GM18873 (cell line): ENCODE measurements at regions not wholly inside any gene's neighbourhood (a gene's known extent, or its start where the extent isn't known, plus 50 kb on each side); places are given as distances from the start of the nearest gene placed in this dataset.
A peak's percentile ranks its signal among the peaks of the same experiment; 100 is the strongest.

Experiments used
- ATAC-seq: cut with Tn5 transposase; IDR thresholded peaks from one replicate; pipeline ENCODE4 v1.9.1; 2021; ENCODE audit warnings: mild to moderate bottlenecking, moderate library complexity, moderate number of reproducible peaks; ENCODE audit not compliant: unreplicated experiment, low FRiP score

- ATAC-seq: no peak
Observed at GRCh38 chr12:34188974-34189373, 166.7 kb downstream of the ALG10 start.

DNA sequence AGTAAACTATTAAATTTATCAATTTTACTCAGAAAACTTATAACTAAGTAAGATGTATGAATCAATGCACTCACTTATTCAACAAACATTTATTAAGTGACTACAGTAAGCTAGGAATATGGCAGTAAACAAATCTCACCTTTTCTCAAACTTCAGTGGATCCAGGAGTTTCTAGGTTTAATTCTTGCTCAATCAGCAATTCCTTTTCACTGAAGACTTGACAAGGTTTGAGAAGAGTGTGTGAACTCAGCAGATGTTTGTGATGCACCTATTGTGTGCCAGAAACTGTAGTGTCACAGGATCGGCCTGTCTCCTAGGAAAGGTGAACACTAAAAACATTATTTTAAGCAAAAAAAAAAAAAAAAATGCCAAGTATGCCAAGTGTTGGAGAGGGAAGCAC lies 167.8 kb downstream of the ALG10 start:
- ATAC-seq: no peak

DNA sequence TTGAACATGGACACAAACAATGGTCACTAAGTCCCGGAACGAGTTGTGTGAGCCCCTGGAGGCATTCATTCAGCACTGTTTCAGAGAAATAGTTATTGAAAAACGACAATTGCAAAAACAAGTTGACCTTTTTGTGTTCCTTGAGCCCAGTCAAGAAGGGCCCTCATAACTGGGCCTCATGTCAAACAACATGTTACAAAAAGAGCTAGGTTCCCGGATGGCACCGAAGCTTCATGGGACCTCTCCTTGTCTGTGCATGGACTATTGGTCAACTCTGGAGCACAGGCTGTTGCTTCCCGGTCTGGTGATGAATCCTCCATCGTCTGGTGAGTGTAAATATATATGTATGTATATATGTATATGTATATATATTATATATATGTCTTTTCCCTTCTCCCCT lies 176.6 kb downstream of the ALG10 start:
- no peak for ATAC-seq

GRCh38 chr12:34203866-34204620 lies 181.7 kb downstream of the ALG10 start:
- no peak for ATAC-seq

DNA sequence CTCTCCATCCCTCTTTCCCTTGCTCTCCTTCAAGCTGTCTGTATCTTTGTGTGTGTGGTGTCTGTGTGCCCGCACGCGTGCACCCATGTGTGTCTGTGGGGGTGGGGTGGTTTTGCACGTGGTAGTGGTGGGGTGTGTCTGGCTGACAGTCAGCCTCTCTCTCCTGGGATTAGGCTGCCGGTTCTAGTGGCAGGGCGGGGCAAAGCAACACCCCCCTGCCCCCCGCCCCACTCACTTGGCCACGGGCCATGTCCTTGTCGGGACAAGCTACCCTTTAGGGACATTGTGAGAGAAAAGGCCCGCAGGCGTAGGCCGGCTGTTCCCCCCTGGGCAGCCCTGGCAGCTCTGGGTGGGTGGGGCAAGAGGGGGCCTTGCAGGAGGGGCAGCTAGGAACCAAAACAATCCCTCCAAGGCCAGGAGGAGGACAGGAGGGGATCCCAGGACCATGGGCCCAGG lies 182.6 kb downstream of the ALG10 start:
- ATAC-seq: no peak

DNA sequence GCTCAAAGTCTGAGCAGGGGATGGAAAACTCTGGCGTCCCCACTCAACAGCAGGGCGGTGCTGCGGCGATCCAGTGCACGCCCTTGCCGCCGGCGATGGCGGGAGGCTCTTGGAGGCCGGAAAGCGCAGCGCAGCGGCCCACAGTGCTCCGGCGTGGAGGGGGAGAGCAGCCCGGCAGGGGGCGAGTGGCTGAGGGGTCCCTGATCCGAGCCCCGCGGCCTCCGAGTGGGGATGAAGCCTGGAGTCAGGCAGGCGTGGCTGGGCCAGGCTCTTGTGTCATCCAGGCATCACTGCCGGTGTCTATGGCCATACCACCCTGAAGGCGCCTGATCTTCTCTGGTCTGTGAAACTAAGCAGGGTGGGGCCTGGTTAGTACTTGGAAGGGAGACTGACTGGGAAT lies 183.1 kb downstream of the ALG10 start:
- no peak for ATAC-seq

DNA sequence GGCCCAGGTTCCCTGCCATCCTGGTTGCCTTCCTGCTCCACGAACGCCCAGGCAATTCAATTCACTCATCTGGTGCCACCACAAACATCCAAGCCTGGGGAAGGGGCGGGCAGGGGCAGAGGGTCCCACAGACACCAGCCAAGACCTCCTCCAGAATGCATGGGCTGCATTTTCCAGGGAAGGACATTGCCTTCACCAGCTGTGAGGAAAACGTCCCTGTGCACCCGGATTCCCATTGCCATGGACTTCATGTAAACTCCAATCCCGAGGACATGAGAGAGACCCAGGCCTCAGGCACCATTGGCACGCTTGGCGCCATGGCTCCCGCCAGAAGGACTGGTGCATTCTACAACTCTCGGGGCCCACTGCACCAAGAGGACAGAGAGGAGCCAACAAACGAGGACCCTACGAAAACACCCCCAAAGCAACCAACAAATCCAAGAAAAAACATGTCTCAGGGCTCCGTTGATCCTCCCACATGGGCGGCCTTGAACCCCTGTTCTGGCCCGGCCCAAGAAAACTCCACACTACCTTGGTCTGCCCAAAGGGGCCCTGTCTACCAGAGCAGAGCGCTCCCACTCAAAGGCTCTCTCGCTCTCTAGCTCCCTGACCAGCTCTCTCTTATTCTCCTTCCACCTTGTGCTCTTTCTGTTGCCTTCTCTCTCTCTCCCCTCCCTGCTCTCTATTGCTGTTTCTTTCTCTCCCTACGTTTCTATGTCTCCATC lies 183.9 kb downstream of the ALG10 start:
- no peak for ATAC-seq

DNA sequence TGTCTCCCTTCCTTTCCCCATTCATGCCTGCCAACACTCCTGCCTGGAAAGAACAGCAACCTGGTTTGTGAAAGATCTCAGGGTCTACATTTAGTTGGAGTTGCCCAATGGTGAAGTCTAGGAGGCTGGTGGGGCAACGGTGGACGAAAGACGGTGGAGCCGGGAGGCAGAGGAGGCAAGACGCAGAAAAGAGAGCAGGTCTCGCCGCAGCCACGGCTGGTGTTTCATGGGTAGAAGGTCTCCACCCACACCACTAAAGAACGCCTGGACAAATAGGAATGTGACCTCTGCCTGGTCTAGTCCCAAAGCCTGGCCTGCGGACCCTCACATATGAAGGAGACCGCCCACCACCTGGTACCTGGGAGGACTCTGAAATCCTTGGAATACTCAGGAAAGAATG lies 185.6 kb downstream of the ALG10 start:
- ATAC-seq: no peak

GRCh38 chr12:34208331-34209258 lies 186.3 kb downstream of the ALG10 start:
- no peak for ATAC-seq

- ATAC-seq: no peak
Observed at GRCh38 chr12:34209259-34209835, 187.1 kb downstream of the ALG10 start.

DNA sequence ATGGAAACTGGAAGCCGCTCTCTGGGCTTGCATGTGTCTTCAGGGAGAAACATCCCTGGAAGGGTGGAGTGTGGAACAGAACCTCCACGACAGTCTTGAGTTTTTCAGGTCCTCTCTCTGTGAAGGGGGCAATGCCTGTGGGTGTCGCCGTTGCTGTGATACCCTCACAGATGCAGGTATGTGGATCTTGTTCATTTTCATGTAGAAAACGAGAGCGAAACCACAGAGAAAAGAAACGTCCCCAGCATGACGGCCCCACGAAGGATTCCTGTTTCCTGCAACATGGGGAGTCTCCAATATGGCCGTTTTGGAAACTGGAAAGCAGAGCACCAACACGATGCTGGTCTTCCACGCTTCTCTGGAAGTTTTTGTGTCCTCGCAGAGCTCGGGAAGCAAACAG lies 187.9 kb downstream of the ALG10 start:
- ATAC-seq: no peak

DNA sequence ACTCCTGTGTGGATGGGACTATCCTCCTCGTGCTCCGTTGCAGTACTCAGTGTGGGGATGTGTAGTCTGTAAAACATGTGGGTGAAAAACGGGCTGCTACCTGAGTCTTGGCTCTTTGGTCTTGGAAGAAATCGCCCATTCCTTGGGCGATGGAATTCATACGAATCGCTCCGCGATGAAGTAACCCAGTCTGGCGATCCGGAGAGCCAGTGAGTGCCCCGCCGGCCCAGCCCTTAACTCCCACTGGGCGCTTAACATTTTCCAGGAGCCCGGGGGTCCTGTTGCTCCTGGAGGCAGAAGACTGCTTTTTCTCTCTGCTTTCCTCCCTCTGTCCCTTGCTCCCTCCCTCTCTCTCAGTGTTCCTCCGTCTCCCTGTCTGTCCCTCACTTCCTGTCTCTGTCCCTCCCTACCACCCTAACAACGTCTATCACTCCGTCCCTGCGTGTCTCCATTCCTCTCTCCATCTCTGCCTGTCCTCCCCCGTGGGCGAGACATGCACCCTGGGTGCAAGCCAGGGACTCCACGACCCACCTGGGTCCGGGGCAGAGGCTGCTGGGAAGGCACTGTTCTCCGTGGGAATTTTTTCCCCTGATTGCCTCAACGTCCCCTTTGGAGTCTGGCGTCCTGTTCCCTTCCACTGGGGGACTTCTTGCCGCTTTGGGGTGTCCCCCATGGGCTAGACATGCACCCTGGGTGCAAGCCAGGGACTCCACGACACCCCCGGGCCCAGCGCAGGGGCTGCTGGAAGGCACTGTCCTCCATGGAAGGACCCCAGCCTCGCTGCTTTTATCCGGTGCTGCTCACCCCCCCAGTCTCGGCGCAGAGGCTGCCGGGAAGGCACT lies 188.6 kb downstream of the ALG10 start:
- ATAC-seq: no peak

DNA sequence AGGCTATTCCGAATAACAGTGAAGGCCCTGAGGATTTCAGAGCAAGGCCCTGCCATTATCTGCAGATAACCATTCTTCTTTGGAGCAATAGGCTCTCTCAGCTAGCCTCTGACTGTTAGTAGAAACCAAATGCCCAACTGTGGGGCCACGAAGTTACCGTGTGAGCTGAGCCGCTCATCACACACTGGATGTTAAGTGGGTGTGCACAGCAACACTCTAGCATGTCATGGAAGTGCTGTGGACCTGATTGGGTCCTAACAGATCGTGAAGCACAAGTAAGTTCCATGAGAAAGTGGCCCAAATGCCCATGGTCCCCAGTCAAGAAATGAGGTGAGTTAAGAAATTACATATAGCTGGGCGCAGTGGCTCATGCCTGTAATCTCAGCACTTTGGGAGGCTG lies 190.4 kb downstream of the ALG10 start:
- ATAC-seq: no peak

DNA sequence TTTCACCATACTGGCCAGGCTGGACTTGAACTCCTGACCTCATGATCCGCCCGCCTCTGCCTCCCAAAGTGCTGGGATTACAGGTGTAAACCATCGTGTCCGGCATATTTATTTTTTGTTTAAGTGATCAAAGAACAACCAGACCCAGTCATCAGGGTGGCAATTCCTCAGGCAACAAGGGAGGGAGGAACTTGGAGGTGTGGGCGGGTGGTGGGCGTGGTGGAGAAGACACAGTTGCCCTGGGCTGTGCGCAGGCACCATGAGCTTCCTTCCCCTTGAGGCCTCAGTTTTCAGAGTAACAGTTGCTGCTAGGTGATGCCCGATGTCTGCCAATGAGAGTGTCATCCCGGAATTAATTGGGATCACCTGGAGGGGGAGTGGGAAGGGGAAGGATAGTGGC lies 191.7 kb downstream of the ALG10 start:
- no peak for ATAC-seq

- ATAC-seq: no peak
Observed at GRCh38 chr12:34215213-34215892, 193.1 kb downstream of the ALG10 start.

GRCh38 chr12:34215893-34216285 lies 193.6 kb downstream of the ALG10 start:
- ATAC-seq: no peak

DNA sequence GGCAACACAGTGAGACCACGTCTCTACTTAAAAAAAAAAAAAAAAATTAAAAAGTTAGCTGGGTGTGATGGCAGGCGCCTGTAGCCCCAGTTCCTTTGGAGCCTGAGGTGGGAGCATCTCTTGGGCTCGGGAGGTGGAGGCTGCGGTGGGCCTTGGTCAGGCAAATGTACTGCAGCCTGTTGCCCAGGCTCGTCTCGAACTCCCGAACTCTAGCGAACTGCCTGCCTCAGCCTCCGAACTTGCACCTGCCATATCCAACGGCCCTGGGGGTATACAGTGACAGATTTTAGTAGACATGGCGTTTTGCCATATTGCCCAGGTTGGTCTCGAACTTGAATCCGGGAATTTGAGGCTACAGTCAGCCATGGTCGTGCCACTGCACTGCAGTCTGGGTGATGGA lies 195.4 kb downstream of the ALG10 start:
- ATAC-seq: no peak

DNA sequence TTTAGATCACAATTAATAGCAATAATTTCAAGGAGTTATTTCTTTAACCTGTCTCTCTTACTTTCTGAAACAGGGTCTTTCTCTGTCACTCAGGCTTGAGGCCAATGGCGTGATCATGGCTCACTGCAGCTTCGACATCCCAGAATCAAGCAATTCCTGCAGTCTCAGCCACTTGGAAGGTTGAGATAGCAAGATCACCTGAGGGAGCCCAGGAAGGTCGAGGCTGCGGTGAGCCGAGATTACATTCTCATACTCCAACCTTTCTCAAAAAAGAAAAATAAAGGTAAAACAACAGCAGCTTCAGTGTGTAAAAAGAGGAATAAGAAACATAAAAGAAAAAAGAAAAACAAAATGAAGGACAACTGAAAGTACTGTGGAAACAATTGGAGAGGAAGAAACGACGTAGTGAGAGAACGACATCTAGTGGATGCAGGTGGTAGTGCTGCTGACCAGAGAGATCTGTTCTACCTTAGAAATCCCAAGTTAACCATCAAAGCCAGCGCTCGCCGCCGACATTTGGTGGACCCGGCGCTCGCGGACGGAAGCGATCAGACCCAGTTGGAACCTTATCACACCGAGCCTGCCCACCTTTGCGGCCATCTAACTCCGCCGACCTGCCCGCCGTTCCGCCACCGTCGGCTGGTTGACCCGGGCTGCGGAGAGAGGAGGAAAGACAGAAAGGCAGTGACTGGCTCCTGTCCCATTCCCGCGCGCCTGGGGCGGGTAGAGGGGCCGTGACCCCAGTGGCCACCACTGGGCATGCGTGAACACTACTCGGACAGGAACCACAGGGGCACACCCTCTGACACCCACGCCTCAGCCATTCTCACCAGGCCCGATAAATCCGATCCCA lies 196.1 kb downstream of the ALG10 start:
- ATAC-seq: peak; percentile 88
